Ecto neural progenitor cell (in vitro differentiated cells): ENCODE measurements at regions not wholly inside any gene's neighbourhood (a gene's known extent, or its start where the extent isn't known, plus 50 kb on each side); places are given as distances from the start of the nearest gene placed in this dataset.

Source experiments
- DNase-seq: peaks from one replicate; pipeline ENCODE4 v3.0.0-alpha.2; 2018; ENCODE audit warnings: low spot score

GRCh38 chr2:172361840-172362239 lies 65.5 kb upstream of the ITGA6 start:
- no peak for DNase-seq

- no peak for DNase-seq
These were observed 63.1 kb upstream of the ITGA6 start for GRCh38 chr2:172364261-172364660.

GRCh38 chr2:172366596-172367150 lies 60.7 kb upstream of the ITGA6 start:
- no peak for DNase-seq

- DNase-seq, result no peak
These were observed 56.4 kb upstream of the ITGA6 start for GRCh38 chr2:172370821-172371455.

GRCh38 chr2:172372436-172372835 lies 55.0 kb upstream of the ITGA6 start:
- no peak for DNase-seq

- DNase-seq, result no peak
These were observed 54.3 kb upstream of the ITGA6 start for GRCh38 chr2:172373076-172373475.

- DNase-seq, result no peak
These were observed 53.6 kb upstream of the ITGA6 start for GRCh38 chr2:172373766-172374165.

- DNase-seq, result no peak
These were observed 52.8 kb upstream of the ITGA6 start for GRCh38 chr2:172374318-172375240.

- no peak for DNase-seq
These were observed 52.1 kb upstream of the ITGA6 start for GRCh38 chr2:172375251-172375650.

- DNase-seq, result no peak
These were observed 51.4 kb upstream of the ITGA6 start for GRCh38 chr2:172376016-172376415.

GRCh38 chr2:172376505-172377125 lies 50.8 kb upstream of the ITGA6 start:
- no peak for DNase-seq

GRCh38 chr2:172377408-172377807 lies 50.0 kb upstream of the ITGA6 start:
- DNase-seq, result no peak
